Prostate gland (tissue), 2 donors: ENCODE measurements at regions not wholly inside any gene's neighbourhood (a gene's known extent, or its start where the extent isn't known, plus 50 kb on each side); places are given as distances from the start of the nearest gene placed in this dataset.

Source experiments
- DNase-seq: peaks from one replicate; pipeline ENCODE4 v3.0.0-alpha.2; 2019; ENCODE audit warnings: low spot score
- H3K27ac ChIP-seq, 2 donors: fragments of 200-600 bp; sonication (generic); 2 replicates each; pipeline ENCODE4 v1.5.1; 2017 to 2019
- H3K27me3 ChIP-seq: fragments of 200-600 bp; sonication (generic); replicated peaks from 2 replicates; pipeline ENCODE4 v1.5.1; 2019; ENCODE audit not compliant: insufficient read depth
- H3K36me3 ChIP-seq, 2 donors: fragments of 200-600 bp; sonication (generic); 1 replicate in 1 of 2; 2 replicates in 1 of 2; pipeline versions ENCODE4 v1.5.1 to v1.8.1; 2017 to 2019
- H3K4me1 ChIP-seq: fragments of 200-600 bp; sonication (generic); replicated peaks from 2 replicates; pipeline ENCODE4 v1.5.1; 2019
- H3K4me3 ChIP-seq, 2 donors: fragments of 200-600 bp; sonication (generic); 2 replicates each; pipeline ENCODE4 v1.5.1; 2017 to 2019
- H3K9me3 ChIP-seq: fragments of 200-600 bp; sonication (generic); 2 replicates; pipeline ENCODE4 v1.5.1; 2017
- POLR2A ChIP-seq: fragments of 450-650 bp; IDR thresholded peaks from one replicate; pipeline ENCODE4 v1.6.1; 2016; ENCODE audit warnings: antibody characterized with exemption, mild to moderate bottlenecking
- POLR2AphosphoS5 ChIP-seq: sonication (generic); formaldehyde crosslinking; IDR thresholded peaks from one replicate; pipeline ENCODE4 v1.6.1; 2017; ENCODE audit warnings: antibody characterized with exemption
- WGBS: methylation state at CpG from one replicate; pipeline ENCODE4 v1.1.5; 2018; 5-methylcytosine and 5-hydroxymethylcytosine counted together
- intact Hi-C: fragments of 100-400 bp; cut with DNase I; formaldehyde crosslinking; loops from one replicate; pipeline ENCODE4 v1.14.2; 2022
- TF ChIP-seq, protein P1 (sequence below), 4 experiments: fragments of 200-600 bp in 2 of 4; fragments of 450-650 bp in 2 of 4; sonication (generic) in 2 of 4; IDR thresholded peaks; 1 replicate in 3 of 4; 2 replicates in 1 of 4; pipeline ENCODE4 v1.5.1; 2016 to 2019; ENCODE audit warnings: antibody characterized with exemption in 4 of 4, mild to moderate bottlenecking in 2 of 4, moderate library complexity in 2 of 4

DNA sequence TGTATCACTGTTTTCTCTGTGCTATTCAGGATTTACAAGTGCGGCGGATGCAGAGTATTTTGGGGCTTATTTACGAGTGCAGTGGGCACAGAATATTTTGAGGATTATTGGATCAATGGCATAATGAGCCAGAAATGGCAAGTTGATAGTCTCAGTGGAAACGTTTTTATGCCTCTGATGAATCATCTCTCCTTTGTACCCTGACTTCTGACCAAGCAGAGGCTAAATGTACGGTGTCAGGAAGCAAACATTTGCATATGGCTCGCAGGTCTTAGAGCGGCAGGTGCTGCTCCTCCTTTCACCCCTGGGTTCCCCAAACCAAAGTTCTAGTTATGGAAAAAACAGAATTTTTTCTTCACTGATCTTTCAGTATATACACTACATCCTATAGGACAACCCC, 94.5 kb downstream of the LIG4 start:
- intact Hi-C loops, result no loop called here
- Histone ChIP-seq H3K27ac (no peak overlapping the region), H3K4me1 (no peaks in the 10 kb centered on the region), H3K9me3 (no peaks in the 10 kb centered on the region), H3K36me3 (no peaks in the 10 kb centered on the region), H3K4me3 (no peak overlapping the region), H3K27me3 (no peaks in the 10 kb centered on the region)
- TF ChIP-seq POLR2A, result no peak
- no peak for TF ChIP-seq POLR2AphosphoS5
- TF ChIP-seq, protein P1, sequence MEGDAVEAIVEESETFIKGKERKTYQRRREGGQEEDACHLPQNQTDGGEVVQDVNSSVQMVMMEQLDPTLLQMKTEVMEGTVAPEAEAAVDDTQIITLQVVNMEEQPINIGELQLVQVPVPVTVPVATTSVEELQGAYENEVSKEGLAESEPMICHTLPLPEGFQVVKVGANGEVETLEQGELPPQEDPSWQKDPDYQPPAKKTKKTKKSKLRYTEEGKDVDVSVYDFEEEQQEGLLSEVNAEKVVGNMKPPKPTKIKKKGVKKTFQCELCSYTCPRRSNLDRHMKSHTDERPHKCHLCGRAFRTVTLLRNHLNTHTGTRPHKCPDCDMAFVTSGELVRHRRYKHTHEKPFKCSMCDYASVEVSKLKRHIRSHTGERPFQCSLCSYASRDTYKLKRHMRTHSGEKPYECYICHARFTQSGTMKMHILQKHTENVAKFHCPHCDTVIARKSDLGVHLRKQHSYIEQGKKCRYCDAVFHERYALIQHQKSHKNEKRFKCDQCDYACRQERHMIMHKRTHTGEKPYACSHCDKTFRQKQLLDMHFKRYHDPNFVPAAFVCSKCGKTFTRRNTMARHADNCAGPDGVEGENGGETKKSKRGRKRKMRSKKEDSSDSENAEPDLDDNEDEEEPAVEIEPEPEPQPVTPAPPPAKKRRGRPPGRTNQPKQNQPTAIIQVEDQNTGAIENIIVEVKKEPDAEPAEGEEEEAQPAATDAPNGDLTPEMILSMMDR (IDR thresholded peaks at IDR 0.05), result no peak
- WGBS, result 63% methylated on average over 7 of the region's 7 CpGs
- DNase-seq, result no peak

DNA sequence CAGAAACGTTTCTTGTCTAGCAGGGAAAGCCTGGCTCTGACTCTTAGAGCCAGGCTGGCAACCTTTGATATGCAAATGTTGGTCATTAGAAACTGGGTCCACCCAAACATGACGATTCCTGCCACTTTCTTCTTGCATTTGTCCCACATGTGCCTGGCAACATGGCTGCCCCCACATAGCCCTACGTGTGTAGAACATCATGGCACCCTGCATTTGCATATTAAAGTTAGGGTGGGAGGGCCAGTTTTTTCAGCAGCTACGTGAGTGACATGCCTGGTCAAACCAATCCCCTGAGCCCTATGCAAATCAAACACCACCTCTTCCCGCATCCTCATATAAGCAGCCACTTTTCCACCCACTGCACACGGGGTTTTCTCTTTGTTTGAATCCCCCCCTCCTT, 95.0 kb downstream of the LIG4 start:
- Histone ChIP-seq H3K4me3 (no peak overlapping the region), H3K27ac (no peak overlapping the region), H3K9me3 (no peaks in the 10 kb centered on the region), H3K27me3 (no peaks in the 10 kb centered on the region), H3K36me3 (no peaks in the 10 kb centered on the region), H3K4me1 (no peaks in the 10 kb centered on the region)
- intact Hi-C loops, result no loop called here
- TF ChIP-seq, protein P1 (IDR thresholded peaks at IDR 0.05), result no peak
- WGBS, result 68% methylated on average over 6 of the region's 6 CpGs
- DNase-seq, result no peak

DNA sequence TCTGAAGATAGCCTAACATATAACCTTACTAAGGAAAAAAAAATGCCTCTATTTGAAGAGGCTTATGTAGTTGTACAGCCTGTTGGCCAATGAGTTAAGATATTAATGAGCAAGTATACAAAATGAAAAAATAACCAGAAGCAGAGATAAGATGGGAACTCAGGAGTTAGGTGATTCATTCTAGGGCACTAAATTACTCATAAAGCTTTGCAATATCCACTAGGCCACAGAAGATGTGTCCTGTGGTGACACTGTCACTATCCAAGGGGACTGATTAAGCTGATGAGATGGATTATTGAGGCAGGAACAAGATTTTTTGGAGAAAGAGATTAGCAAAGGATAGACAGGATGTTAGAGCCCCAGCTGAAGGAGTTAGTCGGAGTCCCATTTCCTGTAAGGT, 99.6 kb downstream of the LIG4 start:
- WGBS, result 85% methylated on average over 1 of the region's 1 CpG
- Histone ChIP-seq H3K4me3 (no peak overlapping the region), H3K9me3 (no peaks in the 10 kb centered on the region), H3K4me1 (no peaks in the 10 kb centered on the region), H3K27me3 (no peaks in the 10 kb centered on the region), H3K27ac (no peak overlapping the region), H3K36me3 (no peaks in the 10 kb centered on the region)
- intact Hi-C loops, result no loop called here
- DNase-seq, result no peak
- TF ChIP-seq POLR2A (no peak), POLR2AphosphoS5 (no peak)
- TF ChIP-seq, protein P1 (IDR thresholded peaks at IDR 0.05), result no peak

DNA sequence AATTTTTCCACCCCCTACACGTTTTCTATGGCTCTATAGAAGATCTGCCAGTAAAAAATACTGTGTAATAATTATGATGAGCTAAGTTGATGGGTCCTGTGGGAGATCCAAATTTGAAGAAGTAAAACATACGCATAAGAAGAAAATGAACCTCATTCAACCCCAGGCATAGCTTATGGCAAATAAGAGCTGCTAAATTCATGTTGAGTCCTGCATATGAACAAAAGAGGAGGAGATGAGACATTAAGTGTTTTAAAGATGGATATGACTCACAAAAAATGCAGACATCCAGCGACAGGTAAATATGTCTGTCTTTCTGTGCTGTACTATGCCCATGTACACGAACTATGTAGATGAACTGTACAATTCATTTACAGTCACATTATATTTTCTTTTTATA, 101.9 kb downstream of the LIG4 start:
- TF ChIP-seq, protein P1 (IDR thresholded peaks at IDR 0.05), result no peak
- no peak for TF ChIP-seq POLR2AphosphoS5
- no peak for TF ChIP-seq POLR2A
- no peak for DNase-seq
- intact Hi-C loops, result no loop called here
- Histone ChIP-seq H3K27ac (no peak overlapping the region), H3K9me3 (no peaks in the 10 kb centered on the region), H3K27me3 (no peaks in the 10 kb centered on the region), H3K36me3 (no peaks in the 10 kb centered on the region), H3K4me3 (no peak overlapping the region), H3K4me1 (no peaks in the 10 kb centered on the region)
- WGBS, result 31% methylated on average over 4 of the region's 4 CpGs

DNA sequence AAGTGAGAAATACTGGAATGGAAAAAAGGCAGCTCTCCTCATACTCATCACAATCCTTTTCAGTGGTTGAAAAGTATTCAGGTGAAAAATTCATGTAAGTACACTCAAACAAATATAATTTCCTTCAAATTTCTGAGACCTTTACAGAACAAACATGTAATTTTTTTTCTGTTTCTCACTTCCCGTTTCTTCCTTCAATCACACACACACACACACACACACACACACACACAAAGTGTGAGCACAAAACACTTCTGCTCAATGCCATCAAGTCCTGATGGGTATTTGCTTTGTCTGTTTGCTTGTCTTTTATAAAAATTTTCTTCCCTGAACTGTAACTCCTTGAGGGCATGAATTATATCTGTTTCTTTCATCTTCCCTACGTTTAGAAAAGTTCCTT, 110.6 kb downstream of the LIG4 start:
- WGBS, result 21% methylated on average over 2 of the region's 2 CpGs
- TF ChIP-seq, protein P1 (IDR thresholded peaks at IDR 0.05), result no peak
- no peak for TF ChIP-seq POLR2A
- TF ChIP-seq POLR2AphosphoS5, result no peak
- H3K4me3 ChIP-seq, result no peak overlapping the region
- intact Hi-C loops, result no loop called here
- no peaks in the 10 kb centered on the region for H3K36me3 ChIP-seq
- no peak for DNase-seq
- no peaks in the 10 kb centered on the region for H3K4me1 ChIP-seq
- no peaks in the 10 kb centered on the region for H3K27me3 ChIP-seq
- no peaks in the 10 kb centered on the region for H3K9me3 ChIP-seq
- H3K27ac ChIP-seq, result no peak overlapping the region
